ENCODE measurements at regions not wholly inside any gene's neighbourhood (a gene's known extent, or its start where the extent isn't known, plus 50 kb on each side); places are given as distances from the start of the nearest gene placed in this dataset.

DNA sequence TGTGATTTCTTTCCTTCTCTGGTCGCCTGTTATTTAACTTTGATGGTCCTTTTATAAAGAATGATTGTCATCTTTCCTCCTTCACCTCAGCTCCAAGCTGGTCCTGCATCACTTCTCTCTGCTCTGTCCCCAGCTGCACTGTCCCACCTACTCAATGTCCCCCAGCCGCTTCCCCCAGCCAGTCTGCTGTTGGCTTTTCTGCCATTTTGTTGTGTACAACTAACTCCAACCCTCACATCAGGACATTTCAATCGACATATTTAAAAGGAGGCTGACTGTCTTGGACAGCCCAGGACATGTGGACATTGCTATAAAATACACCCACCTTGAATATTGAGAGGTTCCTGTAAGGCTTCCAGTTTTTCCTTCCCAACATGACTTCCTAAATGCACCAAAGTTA is 193.8 kb upstream of the RGMA start:
- Mint-ChIP-seq H3K4me3 (no peak overlapping the region), H3K36me3 (no peaks in the 10 kb centered on the region), H3K27me3 (peaks cover 8 to 24% (median 23%) of the 10 kb centered on the region in 5 donors), H3K9me3 (peaks cover 0 to 5% (median 0%) of the 10 kb centered on the region in 11 donors), H3K4me1 (no peaks in the 10 kb centered on the region), H3K27ac (no peak overlapping the region)
- intact Hi-C loops (cut with micrococcal nuclease): no loop called here
- Histone ChIP-seq H3K9me3 (ENCODE audit: control insufficient read depth in 2 of 3, low read length in 3 of 3) (no peaks in the 10 kb centered on the region), H3K4me3 (ENCODE audit: low read length) (no peak overlapping the region), H3K36me3 (ENCODE audit: control insufficient read depth in 2 of 3, insufficient read depth in 3 of 3, low read length in 3 of 3) (no peaks in the 10 kb centered on the region), H3K27me3 (ENCODE audit: control insufficient read depth in 2 of 2, insufficient read depth in 2 of 2, low read length in 2 of 2) (no peaks in the 10 kb centered on the region), H3K27ac (ENCODE audit: low read depth, low read length) (no peak overlapping the region), H3K4me1 (ENCODE audit: control insufficient read depth in 2 of 2, insufficient read depth in 2 of 2, low read length in 2 of 2) (no peaks in the 10 kb centered on the region)
- ATAC-seq (no peak), DNase-seq (no peak)
- CTCF ChIA-PET: no interaction called here
- POLR2A ChIA-PET: no interaction called here

GRCh38 chr15:93278783-93279182 is 189.8 kb upstream of the RGMA start:
- no peak overlapping the region for H3K4me3 Mint-ChIP-seq
- DNase-seq: no peak
- Histone ChIP-seq H3K4me3 (ENCODE audit: low read length) (no peak overlapping the region), H3K36me3 (ENCODE audit: control insufficient read depth in 2 of 3, insufficient read depth in 3 of 3, low read length in 3 of 3) (no peaks in the 10 kb centered on the region), H3K27ac (ENCODE audit: low read depth, low read length) (no peak overlapping the region), H3K27me3 (ENCODE audit: control insufficient read depth in 2 of 2, insufficient read depth in 2 of 2, low read length in 2 of 2) (no peaks in the 10 kb centered on the region), H3K9me3 (ENCODE audit: control insufficient read depth in 2 of 3, low read length in 3 of 3) (no peaks in the 10 kb centered on the region), H3K4me1 (ENCODE audit: control insufficient read depth in 2 of 2, insufficient read depth in 2 of 2, low read length in 2 of 2) (no peaks in the 10 kb centered on the region)
- ATAC-seq: no peak
- ChIA-PET CTCF (no interaction called here), POLR2A (no interaction called here)
- peaks cover 0 to 2% (median 0%) of the 10 kb centered on the region in 7 donors for H3K4me1 Mint-ChIP-seq
- H3K9me3 Mint-ChIP-seq: peaks cover 0 to 5% (median 0%) of the 10 kb centered on the region in 11 donors
- no peaks in the 10 kb centered on the region for H3K36me3 Mint-ChIP-seq
- H3K27ac Mint-ChIP-seq: peak overlapping the region in 1 of 9 donors; percentile 36
- H3K27me3 Mint-ChIP-seq: peaks cover 8 to 23% (median 18%) of the 10 kb centered on the region in 5 donors
- intact Hi-C loops (cut with micrococcal nuclease): no loop called here

- Mint-ChIP-seq H3K4me3 (no peak overlapping the region), H3K27ac (no peak overlapping the region), H3K36me3 (no peaks in the 10 kb centered on the region), H3K27me3 (peaks cover 3 to 16% (median 13%) of the 10 kb centered on the region in 5 donors), H3K4me1 (peaks cover 0 to 2% (median 0%) of the 10 kb centered on the region in 7 donors), H3K9me3 (peaks cover 0 to 5% (median under 1%) of the 10 kb centered on the region in 11 donors)
- no peaks in the 10 kb centered on the region for H3K27me3 ChIP-seq (ENCODE audit: control insufficient read depth in 2 of 2, insufficient read depth in 2 of 2, low read length in 2 of 2)
- H3K27ac ChIP-seq (ENCODE audit: low read depth, low read length): no peak overlapping the region
- intact Hi-C loops (cut with micrococcal nuclease): no loop called here
- no peak overlapping the region for H3K4me3 ChIP-seq (ENCODE audit: low read length)
- no peak for ATAC-seq
- no peaks in the 10 kb centered on the region for H3K4me1 ChIP-seq (ENCODE audit: control insufficient read depth in 2 of 2, insufficient read depth in 2 of 2, low read length in 2 of 2)
- DNase-seq: no peak
- POLR2A ChIA-PET: no interaction called here
- H3K9me3 ChIP-seq (ENCODE audit: control insufficient read depth in 2 of 3, low read length in 3 of 3): no peaks in the 10 kb centered on the region
- CTCF ChIA-PET: no interaction called here
- no peaks in the 10 kb centered on the region for H3K36me3 ChIP-seq (ENCODE audit: control insufficient read depth in 2 of 3, insufficient read depth in 3 of 3, low read length in 3 of 3)
Observed at GRCh38 chr15:93278006-93278405, 189.0 kb upstream of the RGMA start.

GRCh38 chr15:93274257-93274656 is 185.2 kb upstream of the RGMA start:
- H3K4me3 Mint-ChIP-seq: no peak overlapping the region
- H3K27me3 Mint-ChIP-seq: peaks cover 0 to 7% (median 3%) of the 10 kb centered on the region in 5 donors
- H3K4me1 Mint-ChIP-seq: peaks cover 0 to 2% (median 0%) of the 10 kb centered on the region in 7 donors
- Histone ChIP-seq H3K27me3 (ENCODE audit: control insufficient read depth in 2 of 2, insufficient read depth in 2 of 2, low read length in 2 of 2) (no peaks in the 10 kb centered on the region), H3K27ac (ENCODE audit: low read depth, low read length) (no peak overlapping the region), H3K4me3 (ENCODE audit: low read length) (no peak overlapping the region), H3K4me1 (ENCODE audit: control insufficient read depth in 2 of 2, insufficient read depth in 2 of 2, low read length in 2 of 2) (no peaks in the 10 kb centered on the region), H3K36me3 (ENCODE audit: control insufficient read depth in 2 of 3, insufficient read depth in 3 of 3, low read length in 3 of 3) (no peaks in the 10 kb centered on the region), H3K9me3 (ENCODE audit: control insufficient read depth in 2 of 3, low read length in 3 of 3) (no peaks in the 10 kb centered on the region)
- intact Hi-C loops (cut with micrococcal nuclease): no loop called here
- peaks cover 0 to 26% (median 7%) of the 10 kb centered on the region in 11 donors for H3K9me3 Mint-ChIP-seq
- ChIA-PET POLR2A (no interaction called here), CTCF (no interaction called here)
- DNase-seq (no peak), ATAC-seq (no peak)
- no peak overlapping the region for H3K27ac Mint-ChIP-seq
- H3K36me3 Mint-ChIP-seq: peaks cover 0 to 8% (median 0%) of the 10 kb centered on the region in 5 donors

GRCh38 chr15:93271871-93272270 is 182.9 kb upstream of the RGMA start:
- Mint-ChIP-seq H3K27ac (no peak overlapping the region), H3K9me3 (peaks cover 0 to 30% (median 7%) of the 10 kb centered on the region in 11 donors), H3K27me3 (peaks cover 0 to 10% (median 0%) of the 10 kb centered on the region in 5 donors), H3K4me1 (peaks cover 0 to 2% (median 0%) of the 10 kb centered on the region in 7 donors), H3K4me3 (no peak overlapping the region), H3K36me3 (peaks cover 0 to 10% (median 0%) of the 10 kb centered on the region in 5 donors)
- Histone ChIP-seq H3K9me3 (ENCODE audit: control insufficient read depth in 2 of 3, low read length in 3 of 3) (no peaks in the 10 kb centered on the region), H3K4me1 (ENCODE audit: control insufficient read depth in 2 of 2, insufficient read depth in 2 of 2, low read length in 2 of 2) (no peaks in the 10 kb centered on the region), H3K4me3 (ENCODE audit: low read length) (no peak overlapping the region), H3K27me3 (ENCODE audit: control insufficient read depth in 2 of 2, insufficient read depth in 2 of 2, low read length in 2 of 2) (no peaks in the 10 kb centered on the region), H3K36me3 (ENCODE audit: control insufficient read depth in 2 of 3, insufficient read depth in 3 of 3, low read length in 3 of 3) (no peaks in the 10 kb centered on the region), H3K27ac (ENCODE audit: low read depth, low read length) (no peak overlapping the region)
- ChIA-PET CTCF (no interaction called here), POLR2A (no interaction called here)
- no peak for DNase-seq
- intact Hi-C loops (cut with micrococcal nuclease): no loop called here
- ATAC-seq: no peak

GRCh38 chr15:93270937-93271467 is 182.0 kb upstream of the RGMA start:
- ChIA-PET CTCF (no interaction called here), POLR2A (no interaction called here)
- intact Hi-C loops (cut with micrococcal nuclease): no loop called here
- H3K36me3 ChIP-seq (ENCODE audit: control insufficient read depth in 2 of 3, insufficient read depth in 3 of 3, low read length in 3 of 3): no peaks in the 10 kb centered on the region
- Mint-ChIP-seq H3K27me3 (peaks cover 0 to 10% (median 0%) of the 10 kb centered on the region in 5 donors), H3K36me3 (peaks cover 0 to 10% (median 0%) of the 10 kb centered on the region in 5 donors), H3K27ac (no peak overlapping the region), H3K9me3 (peaks cover 0 to 30% (median 7%) of the 10 kb centered on the region in 11 donors), H3K4me3 (no peak overlapping the region), H3K4me1 (peaks cover 0 to 2% (median 0%) of the 10 kb centered on the region in 7 donors)
- H3K27me3 ChIP-seq (ENCODE audit: control insufficient read depth in 2 of 2, insufficient read depth in 2 of 2, low read length in 2 of 2): no peaks in the 10 kb centered on the region
- no peak overlapping the region for H3K4me3 ChIP-seq (ENCODE audit: low read length)
- no peaks in the 10 kb centered on the region for H3K9me3 ChIP-seq (ENCODE audit: control insufficient read depth in 2 of 3, low read length in 3 of 3)
- DNase-seq (no peak), ATAC-seq (no peak)
- H3K27ac ChIP-seq (ENCODE audit: low read depth, low read length): no peak overlapping the region
- H3K4me1 ChIP-seq (ENCODE audit: control insufficient read depth in 2 of 2, insufficient read depth in 2 of 2, low read length in 2 of 2): no peaks in the 10 kb centered on the region

DNA sequence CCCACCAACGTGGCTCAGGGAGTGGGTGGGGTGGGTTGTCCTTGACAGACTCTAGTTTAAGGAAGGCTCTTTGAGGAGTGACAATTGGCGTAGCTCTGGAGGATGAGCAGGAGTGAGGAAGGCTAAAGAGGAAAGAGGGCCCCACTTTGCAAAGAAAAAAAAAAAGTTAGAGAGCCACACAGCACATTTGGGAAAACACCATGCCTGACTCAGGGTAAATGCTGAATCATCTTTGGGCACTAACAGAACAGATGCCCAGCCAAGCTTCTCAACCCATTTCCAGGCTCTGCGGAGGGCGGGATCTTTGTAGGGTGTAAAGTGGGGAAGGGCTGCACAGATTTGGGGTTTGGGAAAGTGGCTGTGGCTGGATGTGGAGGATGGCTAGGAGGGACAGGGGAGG is 179.1 kb upstream of the RGMA start:
- ChIA-PET POLR2A (no interaction called here), CTCF (no interaction called here)
- peaks cover 0 to 10% (median 0%) of the 10 kb centered on the region in 5 donors for H3K36me3 Mint-ChIP-seq

More for the DNA sequence above, 179.1 kb upstream of the RGMA start:
- Histone ChIP-seq H3K27me3 (ENCODE audit: control insufficient read depth in 2 of 2, insufficient read depth in 2 of 2, low read length in 2 of 2) (no peaks in the 10 kb centered on the region), H3K9me3 (ENCODE audit: control insufficient read depth in 2 of 3, low read length in 3 of 3) (no peaks in the 10 kb centered on the region), H3K27ac (ENCODE audit: low read depth, low read length) (no peak overlapping the region), H3K4me3 (ENCODE audit: low read length) (no peak overlapping the region), H3K4me1 (ENCODE audit: control insufficient read depth in 2 of 2, insufficient read depth in 2 of 2, low read length in 2 of 2) (no peaks in the 10 kb centered on the region), H3K36me3 (ENCODE audit: control insufficient read depth in 2 of 3, insufficient read depth in 3 of 3, low read length in 3 of 3) (no peaks in the 10 kb centered on the region)
- peaks cover 0 to 30% (median 7%) of the 10 kb centered on the region in 11 donors for H3K9me3 Mint-ChIP-seq
- intact Hi-C loops (cut with micrococcal nuclease): no loop called here
- DNase-seq (no peak), ATAC-seq (no peak)
- no peak overlapping the region for H3K27ac Mint-ChIP-seq
- H3K27me3 Mint-ChIP-seq: peaks cover 0 to 6% (median 0%) of the 10 kb centered on the region in 5 donors
- no peaks in the 10 kb centered on the region for H3K4me1 Mint-ChIP-seq
- no peak overlapping the region for H3K4me3 Mint-ChIP-seq

Measured in naive thymus-derived CD4-positive, alpha-beta T cell (primary cell).